AG09319 (cell line): ENCODE measurements at regions not wholly inside any gene's neighbourhood (a gene's known extent, or its start where the extent isn't known, plus 50 kb on each side); places are given as distances from the start of the nearest gene placed in this dataset.

Experiments
- DNase-seq: peaks from one replicate; pipeline ENCODE4 v3.0.0-alpha.2; 2010; ENCODE audit warnings: low read depth; ENCODE audit errors: extremely low read depth
- CTCF ChIP-seq: IDR thresholded peaks from 2 replicates; pipeline ENCODE4 v1.5.1; 2011; ENCODE audit warnings: low read depth, mild to moderate bottlenecking, inconsistent platforms, low read length, moderate library complexity

DNA sequence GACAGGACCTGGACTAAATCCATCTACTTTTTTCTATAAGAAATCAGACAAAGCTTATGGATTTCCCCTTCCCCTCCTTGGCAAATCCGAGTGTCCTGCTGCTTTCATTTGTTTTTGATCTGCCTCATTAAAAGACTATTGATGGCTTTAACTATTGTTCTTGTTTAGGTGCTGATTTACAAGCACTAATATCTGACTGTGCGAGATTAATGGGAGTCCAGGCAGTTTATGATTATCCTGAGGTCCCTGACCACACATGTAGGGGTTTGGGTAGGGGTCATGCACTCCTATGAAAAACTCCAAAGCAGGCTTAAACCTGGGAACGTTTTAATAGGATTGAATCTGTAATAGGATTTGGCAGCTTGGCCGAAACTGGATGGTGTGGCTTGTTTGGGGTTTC is 317.5 kb upstream of the POU3F2 start:
- TF ChIP-seq CTCF = no peak
- DNase-seq = no peak

- TF ChIP-seq CTCF = no peak
Observed at GRCh38 chr6:98525860-98526259, 308.5 kb upstream of the POU3F2 start.

GRCh38 chr6:98526465-98526864 is 307.9 kb upstream of the POU3F2 start:
- TF ChIP-seq CTCF = no peak
- no peak for DNase-seq

More at GRCh38 chr6:98525860-98526259, 308.5 kb upstream of the POU3F2 start:
- no peak for DNase-seq

DNA sequence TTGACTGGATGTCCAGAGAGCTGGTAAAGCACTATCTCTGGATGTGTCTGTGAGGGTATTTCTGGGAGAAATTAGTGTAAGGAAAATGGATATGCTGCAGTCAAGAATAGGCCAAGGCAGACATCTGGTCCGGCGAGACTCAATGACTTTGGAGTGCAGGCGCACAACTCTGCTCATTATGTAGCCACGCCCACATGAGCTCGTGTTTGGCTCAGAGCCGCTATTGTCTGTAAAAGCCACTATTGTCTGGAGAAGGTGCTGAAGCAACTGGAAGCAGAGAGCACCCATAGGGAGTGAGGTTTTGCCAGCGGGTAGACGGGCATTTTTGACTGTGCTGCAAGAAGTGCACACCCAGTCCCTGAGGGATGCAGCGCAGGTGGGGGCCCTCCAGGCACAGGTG is 305.0 kb upstream of the POU3F2 start:
- no peak for DNase-seq
- TF ChIP-seq CTCF = no peak

DNA sequence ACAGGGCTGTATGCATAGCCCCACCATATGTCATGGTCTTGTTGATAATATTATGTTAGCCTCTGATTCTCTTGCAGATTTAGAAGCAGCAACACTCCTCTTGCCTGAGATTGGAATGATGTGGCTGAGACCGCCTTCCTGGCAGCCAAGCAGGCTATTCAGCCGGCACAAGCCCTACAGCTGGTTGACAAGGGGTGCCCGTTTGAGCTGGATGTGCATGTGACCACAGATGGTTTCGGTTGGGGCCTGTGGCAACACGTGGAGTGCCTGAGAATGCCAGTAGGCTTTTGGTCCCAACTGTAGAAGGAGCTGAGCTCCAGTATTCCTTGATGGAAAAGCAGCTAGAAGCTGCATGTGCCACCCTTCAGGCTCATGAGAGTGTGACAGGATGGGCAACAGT is 303.6 kb upstream of the POU3F2 start:
- no peak for DNase-seq
- TF ChIP-seq CTCF = no peak

DNA sequence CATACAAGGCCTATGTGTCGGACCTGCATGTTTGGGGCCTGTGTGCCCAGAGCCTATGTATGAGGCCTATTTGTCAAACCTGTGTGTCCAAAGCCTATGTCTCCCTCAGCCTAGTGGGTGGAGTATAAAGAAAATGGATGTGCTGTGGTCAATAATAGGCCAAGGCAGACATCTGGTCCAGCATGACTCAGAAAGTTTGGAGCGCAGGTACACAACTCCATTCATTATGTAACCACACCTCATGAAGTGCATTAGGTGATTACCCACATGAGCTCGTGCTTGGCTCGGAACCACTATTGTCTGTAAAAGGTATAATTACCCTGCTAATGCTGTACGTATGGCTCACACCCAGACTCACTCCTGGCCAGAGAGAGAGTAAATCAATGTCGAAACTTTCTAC is 302.4 kb upstream of the POU3F2 start:
- no peak for DNase-seq

DNA sequence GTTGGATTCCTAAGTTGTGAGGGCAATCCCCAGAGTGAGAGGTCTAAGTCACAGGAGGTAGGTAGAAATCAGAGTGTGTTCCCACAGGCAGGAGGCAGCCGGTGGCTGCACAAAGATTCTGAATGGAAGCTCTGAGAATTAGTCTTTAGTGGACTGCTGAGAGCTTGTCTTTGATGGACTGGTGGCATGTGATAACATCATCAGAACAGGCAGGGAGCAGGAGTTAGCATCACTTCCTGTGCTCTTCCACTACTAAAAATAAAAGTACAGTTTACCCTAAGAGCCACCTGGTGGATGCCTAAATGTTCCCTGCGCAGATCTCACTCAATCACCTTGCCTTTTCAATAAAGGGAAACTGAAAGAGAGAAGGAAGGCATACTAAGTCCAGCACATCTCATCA is 294.6 kb upstream of the POU3F2 start:
- no peak for DNase-seq

More for the DNA sequence above, 302.4 kb upstream of the POU3F2 start:
- TF ChIP-seq CTCF = no peak

More for the DNA sequence above, 294.6 kb upstream of the POU3F2 start:
- TF ChIP-seq CTCF = no peak
